Cardiac muscle cell (in vitro differentiated cells and primary cell): ENCODE measurements at regions not wholly inside any gene's neighbourhood (a gene's known extent, or its start where the extent isn't known, plus 50 kb on each side); places are given as distances from the start of the nearest gene placed in this dataset.

Source experiments
- DNase-seq, 2 donors: peaks; one replicate each; pipeline versions ENCODE4 v3.0.0 to v3.0.0-alpha.2; 2010 to 2017; ENCODE audit warnings: low read depth in 1 of 2, low spot score in 1 of 2
- H3K27ac ChIP-seq: fragments of 200-600 bp; sonication (generic); 2 replicates; pipeline ENCODE4 v1.5.1; 2016
- H3K27me3 ChIP-seq: fragments of 200-600 bp; sonication (generic); 2 replicates; pipeline ENCODE4 v1.6.0; 2016; ENCODE audit warnings: control low read depth
- H3K36me3 ChIP-seq: fragments of 200-600 bp; sonication (generic); 2 replicates; pipeline ENCODE4 v1.5.1; 2016; ENCODE audit warnings: control low read depth
- H3K4me1 ChIP-seq: fragments of 200-600 bp; sonication (generic); 2 replicates; pipeline ENCODE4 v1.8.1; 2017; ENCODE audit warnings: low read depth, mild to moderate bottlenecking, mixed run types
- H3K4me3 ChIP-seq: fragments of 200-600 bp; sonication (generic); 2 replicates; pipeline ENCODE4 v1.5.1; 2016; ENCODE audit warnings: mild to moderate bottlenecking
- H3K9me3 ChIP-seq: fragments of 200-600 bp; sonication (generic); 2 replicates; pipeline ENCODE4 v1.5.1; 2017; ENCODE audit warnings: low read depth, mild to moderate bottlenecking, control low read depth
- TF ChIP-seq, protein P1 (sequence below): IDR thresholded peaks from 2 replicates; pipeline ENCODE4 v1.5.1; 2012; ENCODE audit warnings: low read depth, mild to moderate bottlenecking, low read length

DNA sequence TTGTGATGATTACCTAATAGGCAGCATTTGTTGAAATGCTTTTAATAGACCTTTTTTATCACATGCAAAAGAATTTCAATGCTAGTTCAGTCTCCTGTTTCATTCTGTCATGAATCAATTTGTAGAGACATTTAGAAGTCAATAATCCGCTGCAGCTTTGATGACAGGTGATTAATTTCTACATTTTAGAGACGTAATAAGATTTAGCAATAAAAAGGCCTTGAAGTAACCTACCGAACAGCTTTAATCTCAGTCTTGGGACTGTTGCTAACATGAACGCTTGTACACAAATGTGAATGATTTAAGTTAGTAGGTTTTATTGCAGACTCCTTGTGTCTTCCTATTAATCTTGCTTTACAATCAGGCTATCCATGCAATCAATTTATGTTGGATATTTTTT, 186.5 kb downstream of the MZT1 start:
- H3K36me3 ChIP-seq = no peaks in the 10 kb centered on the region
- no peaks in the 10 kb centered on the region for H3K27me3 ChIP-seq
- TF ChIP-seq, protein P1, sequence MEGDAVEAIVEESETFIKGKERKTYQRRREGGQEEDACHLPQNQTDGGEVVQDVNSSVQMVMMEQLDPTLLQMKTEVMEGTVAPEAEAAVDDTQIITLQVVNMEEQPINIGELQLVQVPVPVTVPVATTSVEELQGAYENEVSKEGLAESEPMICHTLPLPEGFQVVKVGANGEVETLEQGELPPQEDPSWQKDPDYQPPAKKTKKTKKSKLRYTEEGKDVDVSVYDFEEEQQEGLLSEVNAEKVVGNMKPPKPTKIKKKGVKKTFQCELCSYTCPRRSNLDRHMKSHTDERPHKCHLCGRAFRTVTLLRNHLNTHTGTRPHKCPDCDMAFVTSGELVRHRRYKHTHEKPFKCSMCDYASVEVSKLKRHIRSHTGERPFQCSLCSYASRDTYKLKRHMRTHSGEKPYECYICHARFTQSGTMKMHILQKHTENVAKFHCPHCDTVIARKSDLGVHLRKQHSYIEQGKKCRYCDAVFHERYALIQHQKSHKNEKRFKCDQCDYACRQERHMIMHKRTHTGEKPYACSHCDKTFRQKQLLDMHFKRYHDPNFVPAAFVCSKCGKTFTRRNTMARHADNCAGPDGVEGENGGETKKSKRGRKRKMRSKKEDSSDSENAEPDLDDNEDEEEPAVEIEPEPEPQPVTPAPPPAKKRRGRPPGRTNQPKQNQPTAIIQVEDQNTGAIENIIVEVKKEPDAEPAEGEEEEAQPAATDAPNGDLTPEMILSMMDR = no peak

DNA sequence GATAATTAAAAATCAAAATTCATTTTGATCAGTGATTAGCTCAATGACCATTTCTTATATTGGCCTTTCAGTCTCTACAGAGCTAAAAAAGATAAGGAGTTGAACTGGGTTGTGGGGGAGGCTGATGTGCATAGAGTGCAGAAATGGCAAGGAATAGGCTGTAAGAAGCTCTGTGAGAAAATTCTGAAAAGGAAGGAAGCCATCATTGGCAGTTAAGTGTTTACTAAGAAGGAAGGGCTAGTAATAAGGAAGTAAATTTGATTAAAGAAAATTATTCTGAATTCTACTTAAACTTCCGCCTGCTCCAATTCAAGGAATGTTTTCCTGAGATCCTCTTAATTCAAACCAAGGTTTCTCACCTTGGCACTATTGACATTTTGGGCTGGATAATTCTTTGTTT, 187.5 kb downstream of the MZT1 start:
- Histone ChIP-seq H3K4me1 (no peaks in the 10 kb centered on the region), H3K36me3 (no peaks in the 10 kb centered on the region), H3K9me3 (no peaks in the 10 kb centered on the region), H3K4me3 (no peak overlapping the region), H3K27me3 (no peaks in the 10 kb centered on the region), H3K27ac (no peak overlapping the region)
- TF ChIP-seq, protein P1 = no peak
- DNase-seq = no peak

More for the DNA sequence above, 186.5 kb downstream of the MZT1 start:
- no peak overlapping the region for H3K4me3 ChIP-seq
- no peak for DNase-seq
- H3K9me3 ChIP-seq = no peaks in the 10 kb centered on the region
- no peaks in the 10 kb centered on the region for H3K4me1 ChIP-seq
- H3K27ac ChIP-seq = no peak overlapping the region

DNA sequence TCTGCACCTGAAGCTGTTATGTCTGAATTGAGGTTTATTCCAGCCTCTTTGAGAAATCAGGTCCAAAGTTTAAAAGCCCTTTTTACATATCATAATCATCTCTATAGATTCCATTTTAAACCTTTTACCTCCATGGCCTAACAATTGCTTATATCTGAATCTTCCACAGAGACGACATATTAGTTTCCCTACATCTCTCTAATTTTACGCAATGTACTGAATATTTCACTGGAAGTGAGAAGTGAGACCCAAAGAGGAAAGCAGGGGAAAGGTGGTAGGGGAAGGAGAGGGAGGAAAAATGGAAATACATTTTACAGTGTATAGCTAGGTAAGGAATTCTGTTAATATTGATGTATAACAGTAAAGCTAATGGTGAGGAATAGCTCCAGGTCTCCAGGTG, 189.6 kb downstream of the MZT1 start:
- DNase-seq = no peak
- no peak overlapping the region for H3K4me3 ChIP-seq
- TF ChIP-seq, protein P1 = no peak
- no peaks in the 10 kb centered on the region for H3K9me3 ChIP-seq
- H3K27ac ChIP-seq = no peak overlapping the region
- no peaks in the 10 kb centered on the region for H3K27me3 ChIP-seq
- no peaks in the 10 kb centered on the region for H3K4me1 ChIP-seq
- H3K36me3 ChIP-seq = no peaks in the 10 kb centered on the region

DNA sequence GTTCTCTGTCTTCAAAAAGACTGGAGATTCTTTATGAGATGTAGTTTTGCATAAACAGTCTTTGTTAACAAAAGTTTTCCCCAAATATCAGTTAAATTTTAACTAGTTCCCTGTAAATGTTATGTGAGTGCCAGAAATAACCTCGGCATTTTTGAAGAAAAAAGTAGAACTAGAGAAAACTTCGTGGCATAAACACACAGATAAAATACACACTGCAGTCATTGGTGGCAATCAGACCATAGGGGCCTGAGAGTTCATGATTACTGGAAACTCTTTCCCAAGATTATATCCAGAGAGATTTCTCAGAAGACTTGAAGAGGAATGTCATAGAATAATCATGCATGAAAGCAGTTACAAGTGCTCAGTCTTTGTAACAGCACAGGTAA, 190.0 kb downstream of the MZT1 start:
- Histone ChIP-seq H3K9me3 (no peaks in the 10 kb centered on the region), H3K4me1 (no peaks in the 10 kb centered on the region), H3K27ac (no peak overlapping the region), H3K4me3 (no peak overlapping the region), H3K27me3 (no peaks in the 10 kb centered on the region), H3K36me3 (no peaks in the 10 kb centered on the region)
- TF ChIP-seq, protein P1 = no peak
- DNase-seq = no peak

DNA sequence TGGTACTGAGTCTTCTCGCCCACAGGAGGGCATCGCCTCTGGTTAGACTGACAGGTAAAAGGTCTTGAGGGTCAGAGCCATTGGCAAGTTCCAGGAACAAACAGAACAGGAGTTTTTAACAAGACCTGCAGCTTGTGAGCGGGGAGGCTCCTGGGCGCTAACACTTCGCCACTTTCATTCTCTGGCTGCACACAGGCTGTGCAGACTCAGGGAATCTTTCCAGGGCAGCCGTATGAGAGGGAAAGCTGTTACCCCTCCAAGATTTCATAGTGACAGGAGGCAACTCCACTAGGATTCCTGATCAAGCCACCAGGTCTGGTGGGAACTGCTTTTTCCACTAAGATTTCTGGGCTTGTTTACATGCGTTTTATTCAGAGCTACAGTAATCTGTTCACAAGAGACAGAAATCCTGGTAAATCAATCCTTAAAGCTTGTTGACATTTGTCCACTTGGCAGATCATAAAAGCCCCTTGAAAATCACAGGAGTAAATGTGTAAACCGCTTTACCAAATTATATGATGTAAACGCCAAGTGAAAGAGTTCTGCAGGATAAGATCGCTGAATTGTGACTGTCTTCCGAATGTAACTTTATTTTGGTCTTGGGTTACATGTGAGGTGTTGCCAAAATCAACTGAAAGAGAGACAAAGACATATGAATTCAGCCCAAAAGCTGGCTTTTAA, 190.6 kb downstream of the MZT1 start:
- H3K4me1 ChIP-seq = no peaks in the 10 kb centered on the region
- DNase-seq = peak; percentile 2 to 11
- no peaks in the 10 kb centered on the region for H3K27me3 ChIP-seq
- no peaks in the 10 kb centered on the region for H3K36me3 ChIP-seq
- H3K4me3 ChIP-seq = no peak overlapping the region
- H3K9me3 ChIP-seq = no peaks in the 10 kb centered on the region
- TF ChIP-seq, protein P1 = no peak
- H3K27ac ChIP-seq = peak overlapping the region; percentile 38
